Parathyroid adenoma (tissue), 2 donors: ENCODE measurements at regions not wholly inside any gene's neighbourhood (a gene's known extent, or its start where the extent isn't known, plus 50 kb on each side); places are given as distances from the start of the nearest gene placed in this dataset.

ENCODE experiments used
- H2AFZ ChIP-seq: fragments of 300-600 bp; sonication (generic); one replicate; pipeline ENCODE4 v1.7.0; 2017; ENCODE audit warnings: antibody characterized with exemption, mild to moderate bottlenecking
- H3K27ac ChIP-seq: fragments of 300-600 bp; sonication (generic); one replicate; pipeline ENCODE4 v1.7.0; 2017
- H3K27me3 ChIP-seq: fragments of 300-600 bp; sonication (generic); one replicate; pipeline ENCODE4 v1.7.0; 2017; ENCODE audit warnings: low read length; ENCODE audit not compliant: control insufficient read depth, insufficient read depth
- H3K36me3 ChIP-seq: fragments of 300-600 bp; sonication (generic); one replicate; pipeline ENCODE4 v1.7.0; 2017; ENCODE audit warnings: low read length; ENCODE audit not compliant: control insufficient read depth, insufficient read depth
- H3K4me1 ChIP-seq: fragments of 300-600 bp; sonication (generic); one replicate; pipeline ENCODE4 v1.7.0; 2017; ENCODE audit warnings: control low read depth
- H3K4me2 ChIP-seq: fragments of 300-600 bp; sonication (generic); one replicate; pipeline ENCODE4 v1.7.0; 2017; ENCODE audit warnings: low read length
- H3K4me3 ChIP-seq: fragments of 300-600 bp; sonication (generic); one replicate; pipeline ENCODE4 v1.7.0; 2017; ENCODE audit warnings: low read depth, low read length
- H3K79me2 ChIP-seq: fragments of 300-600 bp; sonication (generic); one replicate; pipeline ENCODE4 v1.7.0; 2017; ENCODE audit warnings: control low read depth
- H3K9ac ChIP-seq: fragments of 300-600 bp; sonication (generic); one replicate; pipeline ENCODE4 v1.7.0; 2017; ENCODE audit warnings: mild to moderate bottlenecking
- H3K9me3 ChIP-seq: fragments of 300-600 bp; sonication (generic); one replicate; pipeline ENCODE4 v1.7.0; 2017; ENCODE audit warnings: low read length; ENCODE audit not compliant: control insufficient read depth
- CTCF ChIP-seq: fragments of 300-600 bp; sonication (generic); IDR thresholded peaks from one replicate; pipeline ENCODE4 v1.7.0; 2017; ENCODE audit warnings: antibody characterized with exemption, mild to moderate bottlenecking
- donor health status: primary hyperparathyroidism.

GRCh38 chr9:90124961-90125360 is 517.7 kb downstream of the DIRAS2 start:
- Histone ChIP-seq H3K9ac (no peak overlapping the region), H3K4me2 (no peak overlapping the region), H3K9me3 (no peaks in the 10 kb centered on the region), H3K4me3 (no peak overlapping the region), H3K36me3 (no peaks in the 10 kb centered on the region), H3K27me3 (no peaks in the 10 kb centered on the region), H3K4me1 (no peaks in the 10 kb centered on the region), H3K27ac (no peak overlapping the region), H2AFZ (no peak overlapping the region), H3K79me2 (no peaks in the 10 kb centered on the region)
- TF ChIP-seq CTCF = no peak

GRCh38 chr9:90127923-90128322 is 514.7 kb downstream of the DIRAS2 start:
- Histone ChIP-seq H3K4me1 (no peaks in the 10 kb centered on the region), H2AFZ (no peak overlapping the region), H3K9me3 (no peaks in the 10 kb centered on the region), H3K4me2 (no peak overlapping the region), H3K27me3 (no peaks in the 10 kb centered on the region), H3K36me3 (no peaks in the 10 kb centered on the region), H3K4me3 (no peak overlapping the region), H3K27ac (no peak overlapping the region), H3K9ac (no peak overlapping the region), H3K79me2 (no peaks in the 10 kb centered on the region)
- no peak for TF ChIP-seq CTCF

DNA sequence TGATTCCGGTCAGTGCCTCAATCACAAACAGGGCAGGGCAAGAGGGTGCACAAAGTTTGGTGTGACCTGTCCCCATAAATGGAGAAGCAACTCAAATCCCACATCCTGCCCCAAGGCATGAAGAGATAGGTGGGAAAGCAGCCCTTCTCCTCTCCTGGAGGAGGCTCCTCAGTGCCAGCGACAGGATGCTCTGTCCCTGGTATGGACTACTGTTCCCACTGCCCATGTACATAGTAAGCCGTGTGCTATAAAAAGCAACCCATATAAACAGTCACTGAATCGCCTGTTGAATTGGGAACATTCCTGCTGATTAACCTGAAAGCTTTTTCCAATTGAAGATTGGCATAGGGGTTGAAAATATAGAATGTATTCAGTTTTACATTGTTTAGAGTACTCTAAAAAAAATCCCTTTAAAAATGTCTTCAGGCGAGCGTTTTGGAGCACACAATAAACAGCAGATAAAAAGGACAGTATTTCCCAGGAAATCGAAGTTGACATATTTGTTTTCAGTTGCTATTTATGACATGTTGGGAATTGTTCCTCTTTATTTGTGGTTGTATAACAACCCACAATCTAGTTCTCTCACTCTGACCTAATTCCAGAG is 513.9 kb downstream of the DIRAS2 start:
- TF ChIP-seq CTCF = no peak
- H3K4me1 ChIP-seq = no peaks in the 10 kb centered on the region
- no peak overlapping the region for H3K9ac ChIP-seq
- no peaks in the 10 kb centered on the region for H3K9me3 ChIP-seq
- no peak overlapping the region for H3K4me3 ChIP-seq
- no peaks in the 10 kb centered on the region for H3K27me3 ChIP-seq
- no peak overlapping the region for H3K27ac ChIP-seq
- no peak overlapping the region for H2AFZ ChIP-seq
- no peak overlapping the region for H3K4me2 ChIP-seq
- H3K79me2 ChIP-seq = no peaks in the 10 kb centered on the region
- H3K36me3 ChIP-seq = no peaks in the 10 kb centered on the region

- TF ChIP-seq CTCF = no peak
- no peak overlapping the region for H2AFZ ChIP-seq
- no peaks in the 10 kb centered on the region for H3K9me3 ChIP-seq
- H3K4me1 ChIP-seq = no peaks in the 10 kb centered on the region
- no peak overlapping the region for H3K27ac ChIP-seq
- no peak overlapping the region for H3K4me3 ChIP-seq
- H3K79me2 ChIP-seq = no peaks in the 10 kb centered on the region
- no peak overlapping the region for H3K4me2 ChIP-seq
- no peaks in the 10 kb centered on the region for H3K36me3 ChIP-seq
- H3K27me3 ChIP-seq = no peaks in the 10 kb centered on the region
- no peak overlapping the region for H3K9ac ChIP-seq
Observed at GRCh38 chr9:90129446-90129845, 513.2 kb downstream of the DIRAS2 start.

- no peaks in the 10 kb centered on the region for H3K4me1 ChIP-seq
- H3K9ac ChIP-seq = no peak overlapping the region
- H2AFZ ChIP-seq = no peak overlapping the region
- H3K27ac ChIP-seq = no peak overlapping the region
- H3K9me3 ChIP-seq = no peaks in the 10 kb centered on the region
- no peak overlapping the region for H3K4me2 ChIP-seq
- no peaks in the 10 kb centered on the region for H3K27me3 ChIP-seq
- no peaks in the 10 kb centered on the region for H3K79me2 ChIP-seq
- H3K4me3 ChIP-seq = no peak overlapping the region
- H3K36me3 ChIP-seq = no peaks in the 10 kb centered on the region
- no peak for TF ChIP-seq CTCF
Observed at GRCh38 chr9:90131568-90131967, 511.1 kb downstream of the DIRAS2 start.
